SH-SY5Y (cell line): ENCODE measurements at regions not wholly inside any gene's neighbourhood (a gene's known extent, or its start where the extent isn't known, plus 50 kb on each side); places are given as distances from the start of the nearest gene placed in this dataset.

Experiments used
- GATA2 ChIP-seq: IDR thresholded peaks from 2 replicates; pipeline ENCODE4 v1.6.1; 2011; ENCODE audit warnings: mild to moderate bottlenecking, low read depth, low read length
- GATA3 ChIP-seq: IDR thresholded peaks from 2 replicates; pipeline ENCODE4 v1.6.1; 2011; ENCODE audit warnings: low read depth, mild to moderate bottlenecking, low read length, moderate library complexity

DNA sequence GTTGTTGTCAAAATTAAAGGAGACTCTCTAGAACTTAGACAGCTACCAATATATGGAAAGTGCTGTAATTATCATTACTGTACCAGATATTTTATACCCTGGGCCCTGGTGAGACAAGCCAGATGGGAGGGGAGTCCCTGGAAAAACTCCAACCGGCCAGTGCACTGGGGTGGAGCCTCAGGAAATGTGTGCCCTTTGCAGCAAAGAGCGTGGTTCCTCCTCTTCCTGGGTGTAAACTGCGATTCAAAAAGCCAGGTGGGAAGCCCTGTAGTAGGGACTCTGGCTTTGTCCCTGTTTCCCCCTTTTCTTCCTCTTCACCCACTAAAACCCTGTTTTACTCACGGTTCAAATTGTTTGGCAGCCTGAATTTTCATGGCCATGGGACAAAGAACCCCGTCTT is 812.3 kb downstream of the PLA2G4A start:
- TF ChIP-seq GATA2 (no peak), GATA3 (no peak)
